ENCODE measurements at regions not wholly inside any gene's neighbourhood (a gene's known extent, or its start where the extent isn't known, plus 50 kb on each side); places are given as distances from the start of the nearest gene placed in this dataset.
"Not testable (repeated sequence)": the region's sequence is repeated elsewhere in the genome, so short reads cannot be mapped to it uniquely, and the experiment has no call there.

DNA sequence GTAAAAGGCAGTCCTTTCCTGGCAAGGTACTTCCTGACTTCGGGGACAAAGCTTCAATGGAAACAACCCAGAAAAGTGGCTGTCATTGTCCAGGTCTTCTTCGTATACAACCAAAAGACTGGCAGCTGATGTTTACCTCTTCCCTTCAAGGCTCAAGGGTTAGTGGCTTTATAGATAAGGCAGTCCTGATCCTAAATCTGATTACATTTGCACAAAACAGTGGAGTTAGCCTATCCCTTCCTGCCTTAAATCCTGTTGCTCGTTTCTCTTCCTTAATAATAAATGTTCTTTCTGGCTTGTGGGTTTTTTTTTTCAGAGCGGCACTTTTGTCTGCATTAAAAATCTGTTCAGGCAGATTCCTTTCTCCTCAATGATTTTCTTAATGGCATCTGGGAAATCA lies 169.3 kb upstream of the KCTD3 start:
- no peak overlapping the region for H3K27ac ChIP-seq (ENCODE audit: low read length)
- H3K36me3 ChIP-seq (ENCODE audit: control insufficient read depth, insufficient read depth, low read length): no peaks in the 10 kb centered on the region
- no peaks in the 10 kb centered on the region for H3K27me3 ChIP-seq (ENCODE audit: control insufficient read depth, insufficient read depth, low read length)
- no peak for DNase-seq
- no peak overlapping the region for H3K4me3 ChIP-seq (ENCODE audit: low read length)
- no peaks in the 10 kb centered on the region for H3K9me3 ChIP-seq (replicated peaks; ENCODE audit: control insufficient read depth, low read depth, low read length)
- WGBS (ENCODE audit: insufficient coverage): 83% methylated on average over 2 of the region's 4 CpGs
- no peaks in the 10 kb centered on the region for H3K4me1 ChIP-seq (ENCODE audit: control insufficient read depth, insufficient read depth, low read length)

DNA sequence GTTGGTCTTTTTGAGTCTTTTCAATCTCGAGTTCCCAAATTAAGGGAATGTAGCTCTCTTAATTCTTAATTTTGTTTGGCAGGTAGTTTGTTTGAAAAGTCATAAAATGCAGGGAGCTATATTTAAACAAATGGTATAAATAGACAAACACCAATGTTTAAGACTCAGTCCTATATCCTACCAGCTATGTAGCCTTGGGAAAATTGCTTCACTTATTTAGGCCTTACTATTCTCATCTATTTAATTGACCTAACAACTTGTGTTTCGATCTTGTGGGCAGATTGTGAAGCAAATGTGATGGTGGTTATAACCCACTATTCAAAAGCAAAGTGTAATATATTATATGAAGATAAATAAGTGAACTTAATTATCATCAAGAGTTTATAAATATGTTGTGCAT lies 167.3 kb upstream of the KCTD3 start:
- no peak for DNase-seq
- Histone ChIP-seq H3K4me3 (ENCODE audit: low read length) (no peak overlapping the region), H3K4me1 (ENCODE audit: control insufficient read depth, insufficient read depth, low read length) (no peaks in the 10 kb centered on the region), H3K9me3 (replicated peaks; ENCODE audit: control insufficient read depth, low read depth, low read length) (no peaks in the 10 kb centered on the region), H3K27ac (ENCODE audit: low read length) (no peak overlapping the region), H3K27me3 (ENCODE audit: control insufficient read depth, insufficient read depth, low read length) (no peaks in the 10 kb centered on the region), H3K36me3 (ENCODE audit: control insufficient read depth, insufficient read depth, low read length) (no peaks in the 10 kb centered on the region)
- WGBS (ENCODE audit: insufficient coverage): no CpG with 5 or more reads among the region's 2 CpGs

DNA sequence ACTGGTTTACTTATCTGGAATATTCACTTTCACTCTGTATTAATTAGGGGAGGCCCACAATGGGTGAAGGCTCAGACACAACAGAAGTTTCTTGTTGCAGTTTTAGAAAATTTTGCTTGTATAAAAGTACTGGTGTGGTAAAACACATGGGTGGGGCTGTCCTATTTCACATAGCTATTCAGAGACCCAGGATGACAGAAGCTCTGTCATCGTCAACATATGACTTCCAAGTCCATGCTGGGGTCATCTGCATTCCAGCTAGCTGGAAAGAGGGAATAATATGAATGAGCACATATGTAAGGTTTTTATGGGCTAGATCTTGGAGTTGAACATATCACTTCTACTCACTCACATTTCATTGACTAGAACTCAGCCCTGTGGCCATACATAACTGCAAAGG lies 166.4 kb upstream of the KCTD3 start:
- no CpG with 5 or more reads among the region's 1 CpG for WGBS (ENCODE audit: insufficient coverage)
- Histone ChIP-seq H3K36me3 (ENCODE audit: control insufficient read depth, insufficient read depth, low read length) (no peaks in the 10 kb centered on the region), H3K4me3 (ENCODE audit: low read length) (no peak overlapping the region), H3K27me3 (ENCODE audit: control insufficient read depth, insufficient read depth, low read length) (no peaks in the 10 kb centered on the region), H3K4me1 (ENCODE audit: control insufficient read depth, insufficient read depth, low read length) (no peaks in the 10 kb centered on the region), H3K27ac (ENCODE audit: low read length) (no peak overlapping the region), H3K9me3 (replicated peaks; ENCODE audit: control insufficient read depth, low read depth, low read length) (no peaks in the 10 kb centered on the region)
- DNase-seq: no peak

DNA sequence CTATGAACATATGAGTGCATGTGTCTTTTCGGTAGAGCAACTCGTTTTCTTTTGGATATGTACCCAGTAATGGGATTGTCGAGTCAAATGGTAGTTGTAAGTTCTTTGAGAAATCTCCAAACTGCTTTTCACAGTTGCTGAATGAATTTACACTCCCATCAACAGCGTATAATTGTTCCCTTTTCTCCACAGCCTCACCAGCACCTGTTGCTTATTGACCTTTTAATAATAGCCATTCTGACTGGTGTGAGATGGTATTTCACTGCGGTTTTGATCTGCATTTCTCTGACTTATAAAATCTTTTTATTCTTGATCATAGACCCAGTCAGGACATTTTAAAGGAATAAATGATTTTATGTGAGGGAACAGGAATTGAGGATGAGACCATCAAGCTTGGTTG lies 165.0 kb upstream of the KCTD3 start:
- no CpG with 5 or more reads among the region's 5 CpGs for WGBS (ENCODE audit: insufficient coverage)
- no peak overlapping the region for H3K4me3 ChIP-seq (ENCODE audit: low read length)
- H3K27ac ChIP-seq (ENCODE audit: low read length): no peak overlapping the region
- DNase-seq: no peak
- H3K27me3 ChIP-seq (ENCODE audit: control insufficient read depth, insufficient read depth, low read length): no peaks in the 10 kb centered on the region
- no peaks in the 10 kb centered on the region for H3K36me3 ChIP-seq (ENCODE audit: control insufficient read depth, insufficient read depth, low read length)
- H3K4me1 ChIP-seq (ENCODE audit: control insufficient read depth, insufficient read depth, low read length): no peaks in the 10 kb centered on the region
- no peaks in the 10 kb centered on the region for H3K9me3 ChIP-seq (replicated peaks; ENCODE audit: control insufficient read depth, low read depth, low read length)

DNA sequence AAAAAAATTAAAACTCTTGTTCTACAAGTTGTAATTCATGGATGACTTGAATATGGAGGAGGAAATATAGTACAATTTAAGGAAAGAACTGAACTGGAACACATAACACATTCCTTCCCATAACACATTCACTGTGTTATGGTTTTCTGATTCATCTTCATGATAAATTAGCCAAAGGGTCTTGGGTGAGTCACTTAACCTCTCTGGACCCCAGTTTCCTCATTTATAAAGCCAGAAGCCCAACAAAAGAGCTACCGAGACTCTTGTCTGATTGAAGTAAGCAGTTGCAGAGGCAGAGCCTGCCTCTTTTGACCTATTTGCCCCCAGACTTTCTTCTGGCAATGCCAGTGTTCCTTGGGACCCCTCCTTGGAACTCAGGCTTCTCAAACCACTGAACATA lies 161.9 kb upstream of the KCTD3 start:
- Histone ChIP-seq H3K9me3 (replicated peaks; ENCODE audit: control insufficient read depth, low read depth, low read length) (no peaks in the 10 kb centered on the region), H3K4me1 (ENCODE audit: control insufficient read depth, insufficient read depth, low read length) (no peaks in the 10 kb centered on the region), H3K4me3 (ENCODE audit: low read length) (no peak overlapping the region), H3K27ac (ENCODE audit: low read length) (no peak overlapping the region), H3K27me3 (ENCODE audit: control insufficient read depth, insufficient read depth, low read length) (no peaks in the 10 kb centered on the region), H3K36me3 (ENCODE audit: control insufficient read depth, insufficient read depth, low read length) (no peaks in the 10 kb centered on the region)
- no CpG with 5 or more reads among the region's 1 CpG for WGBS (ENCODE audit: insufficient coverage)
- no peak for DNase-seq

DNA sequence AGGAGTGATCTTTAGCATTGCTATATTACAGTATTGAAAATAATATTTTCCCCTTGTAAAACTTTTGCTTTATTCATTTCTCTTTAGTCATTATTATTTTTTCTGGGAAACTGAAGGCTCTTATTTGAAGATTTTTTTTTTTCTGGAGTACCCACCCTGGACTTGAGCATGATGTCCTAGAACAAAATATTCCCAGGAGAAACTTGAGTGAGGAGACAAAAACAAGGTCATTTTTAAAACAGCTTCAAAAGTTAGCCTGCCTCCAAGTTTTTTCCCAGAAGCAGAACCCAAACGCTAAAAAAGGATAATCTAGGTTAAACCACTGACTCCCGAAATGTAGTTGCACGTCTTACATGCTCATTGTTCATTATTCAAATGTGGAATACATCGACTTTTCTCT lies 160.2 kb upstream of the KCTD3 start:
- Histone ChIP-seq H3K4me3 (ENCODE audit: low read length) (no peak overlapping the region), H3K27me3 (ENCODE audit: control insufficient read depth, insufficient read depth, low read length) (no peaks in the 10 kb centered on the region), H3K27ac (ENCODE audit: low read length) (no peak overlapping the region), H3K9me3 (replicated peaks; ENCODE audit: control insufficient read depth, low read depth, low read length) (no peaks in the 10 kb centered on the region), H3K36me3 (ENCODE audit: control insufficient read depth, insufficient read depth, low read length) (no peaks in the 10 kb centered on the region), H3K4me1 (ENCODE audit: control insufficient read depth, insufficient read depth, low read length) (no peaks in the 10 kb centered on the region)
- DNase-seq: no peak
- WGBS (ENCODE audit: insufficient coverage): no CpG with 5 or more reads among the region's 4 CpGs

DNA sequence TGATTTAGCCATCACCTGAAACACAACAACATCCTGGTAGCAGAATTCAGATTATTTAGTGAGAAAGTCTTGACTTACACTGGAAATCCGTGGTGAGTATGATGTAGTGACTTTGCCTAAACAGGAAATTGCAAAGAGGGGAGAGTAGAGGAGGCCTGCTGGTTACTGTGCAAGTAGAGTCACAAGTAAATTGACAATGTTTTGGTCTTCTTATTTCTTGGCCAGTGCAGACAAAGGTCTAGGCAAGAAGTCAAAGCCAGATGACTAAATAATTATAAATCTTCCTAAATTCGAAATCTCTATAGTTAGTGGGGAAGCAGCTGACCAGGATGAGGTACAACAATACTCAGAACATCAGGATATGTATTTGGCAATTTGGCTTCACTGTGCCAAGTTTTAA lies 159.5 kb upstream of the KCTD3 start:
- no peak for DNase-seq
- no peaks in the 10 kb centered on the region for H3K36me3 ChIP-seq (ENCODE audit: control insufficient read depth, insufficient read depth, low read length)
- no peaks in the 10 kb centered on the region for H3K4me1 ChIP-seq (ENCODE audit: control insufficient read depth, insufficient read depth, low read length)
- WGBS (ENCODE audit: insufficient coverage): no CpG with 5 or more reads among the region's 2 CpGs
- no peak overlapping the region for H3K4me3 ChIP-seq (ENCODE audit: low read length)
- no peaks in the 10 kb centered on the region for H3K27me3 ChIP-seq (ENCODE audit: control insufficient read depth, insufficient read depth, low read length)
- no peaks in the 10 kb centered on the region for H3K9me3 ChIP-seq (replicated peaks; ENCODE audit: control insufficient read depth, low read depth, low read length)
- no peak overlapping the region for H3K27ac ChIP-seq (ENCODE audit: low read length)

DNA sequence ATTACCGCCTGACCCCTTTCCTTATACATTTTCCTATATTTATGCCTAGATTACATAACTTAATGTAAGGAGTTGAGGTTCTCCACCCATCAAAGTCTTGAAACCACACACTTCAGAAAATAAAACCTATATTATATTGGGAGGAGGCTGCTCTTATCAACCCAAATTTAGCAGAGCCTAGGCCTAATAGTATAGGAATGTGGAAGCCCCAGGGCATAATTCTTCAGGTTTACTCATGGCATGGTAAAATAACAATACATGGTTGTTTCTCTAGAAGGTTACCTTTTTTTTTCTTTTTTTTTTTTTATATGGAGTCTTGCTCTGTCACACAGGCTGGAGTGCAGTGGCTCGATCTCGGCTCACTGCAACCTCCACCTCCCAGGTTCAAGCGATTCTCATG lies 157.6 kb upstream of the KCTD3 start:
- WGBS (ENCODE audit: insufficient coverage): no CpG with 5 or more reads among the region's 4 CpGs
- not testable (repeated sequence) for H3K27me3 ChIP-seq (ENCODE audit: control insufficient read depth, insufficient read depth, low read length); H3K27ac ChIP-seq (ENCODE audit: low read length); H3K4me1 ChIP-seq (ENCODE audit: control insufficient read depth, insufficient read depth, low read length); H3K4me3 ChIP-seq (ENCODE audit: low read length); DNase-seq; H3K36me3 ChIP-seq (ENCODE audit: control insufficient read depth, insufficient read depth, low read length); H3K9me3 ChIP-seq (replicated peaks; ENCODE audit: control insufficient read depth, low read depth, low read length)

DNA sequence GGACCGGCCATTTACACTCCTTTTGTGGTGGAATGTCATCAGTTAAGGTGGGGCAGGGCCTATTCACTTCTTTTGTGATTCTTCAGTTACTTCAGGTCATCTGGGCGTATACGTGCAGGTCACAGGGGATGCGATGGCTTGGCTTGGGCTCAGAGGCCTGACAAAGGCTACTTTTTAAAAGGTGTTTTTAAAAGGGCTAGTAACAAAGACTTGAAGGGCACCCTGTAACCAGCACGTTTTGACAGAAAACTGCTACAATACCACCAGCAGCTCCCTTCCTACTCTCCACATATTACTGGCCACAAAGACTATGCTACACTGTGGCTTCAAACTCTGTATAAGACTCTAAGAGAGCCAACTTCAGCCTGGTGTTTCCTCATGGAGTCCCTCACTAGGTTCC lies 151.6 kb upstream of the KCTD3 start:
- not testable (repeated sequence) for H3K9me3 ChIP-seq (replicated peaks; ENCODE audit: control insufficient read depth, low read depth, low read length); H3K27me3 ChIP-seq (ENCODE audit: control insufficient read depth, insufficient read depth, low read length); DNase-seq; H3K36me3 ChIP-seq (ENCODE audit: control insufficient read depth, insufficient read depth, low read length); H3K27ac ChIP-seq (ENCODE audit: low read length); H3K4me3 ChIP-seq (ENCODE audit: low read length); H3K4me1 ChIP-seq (ENCODE audit: control insufficient read depth, insufficient read depth, low read length)
- no CpG with 5 or more reads among the region's 5 CpGs for WGBS (ENCODE audit: insufficient coverage)

DNA sequence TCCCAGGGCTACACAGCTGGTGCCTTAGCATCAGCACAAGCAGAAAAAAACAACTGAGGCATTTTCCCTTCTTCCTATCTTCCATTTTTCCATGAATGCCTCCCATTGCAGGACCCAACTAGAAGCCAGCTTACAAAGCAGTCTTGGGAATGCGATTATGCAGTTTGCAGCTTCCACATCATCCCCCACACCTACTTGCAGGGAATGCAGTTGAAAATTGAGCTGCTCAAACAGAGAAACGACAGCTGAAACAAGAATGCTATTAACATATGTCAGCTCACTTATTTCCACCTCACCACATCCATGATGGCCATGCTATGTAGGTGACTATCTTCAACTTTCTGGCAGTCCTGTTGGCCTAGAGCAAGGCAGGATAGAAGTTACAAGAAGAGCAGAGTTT lies 150.6 kb upstream of the KCTD3 start:
- H3K4me1 ChIP-seq (ENCODE audit: control insufficient read depth, insufficient read depth, low read length): no peaks in the 10 kb centered on the region
- no peaks in the 10 kb centered on the region for H3K9me3 ChIP-seq (replicated peaks; ENCODE audit: control insufficient read depth, low read depth, low read length)
- no peak for DNase-seq
- no peak overlapping the region for H3K4me3 ChIP-seq (ENCODE audit: low read length)
- no peaks in the 10 kb centered on the region for H3K27me3 ChIP-seq (ENCODE audit: control insufficient read depth, insufficient read depth, low read length)
- H3K27ac ChIP-seq (ENCODE audit: low read length): no peak overlapping the region
- WGBS (ENCODE audit: insufficient coverage): 60% methylated on average over 1 of the region's 2 CpGs
- H3K36me3 ChIP-seq (ENCODE audit: control insufficient read depth, insufficient read depth, low read length): no peaks in the 10 kb centered on the region

DNA sequence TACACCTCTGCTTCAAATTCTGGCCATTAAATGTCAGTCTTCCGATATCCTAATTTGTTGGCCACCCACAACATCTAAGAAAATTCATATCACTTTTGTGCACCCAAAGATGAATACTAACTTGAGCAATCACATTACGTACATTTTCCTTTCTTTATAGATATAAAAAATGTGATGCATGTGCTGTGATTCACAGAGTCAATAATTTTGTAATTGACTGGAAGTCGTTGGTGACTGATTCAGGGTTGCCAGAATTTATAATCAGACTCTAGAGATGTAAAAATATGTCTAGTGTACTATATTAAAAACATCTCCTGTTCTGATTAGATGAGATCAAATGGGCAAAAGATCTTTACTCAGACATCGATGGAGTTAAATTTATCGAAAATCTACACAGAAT lies 150.0 kb upstream of the KCTD3 start:
- DNase-seq: no peak
- no peaks in the 10 kb centered on the region for H3K9me3 ChIP-seq (replicated peaks; ENCODE audit: control insufficient read depth, low read depth, low read length)
- no peak overlapping the region for H3K4me3 ChIP-seq (ENCODE audit: low read length)
- H3K36me3 ChIP-seq (ENCODE audit: control insufficient read depth, insufficient read depth, low read length): no peaks in the 10 kb centered on the region
- no peaks in the 10 kb centered on the region for H3K4me1 ChIP-seq (ENCODE audit: control insufficient read depth, insufficient read depth, low read length)
- no CpG with 5 or more reads among the region's 5 CpGs for WGBS (ENCODE audit: insufficient coverage)
- H3K27me3 ChIP-seq (ENCODE audit: control insufficient read depth, insufficient read depth, low read length): no peaks in the 10 kb centered on the region
- no peak overlapping the region for H3K27ac ChIP-seq (ENCODE audit: low read length)
